Activated CD4-positive, alpha-beta T cell treated with anti-CD3 and anti-CD28 coated beads, Interleukin-2, amount 10 ng/mL, durations not matched to agents 7 days and 5 days (primary cell): ENCODE measurements at regions not wholly inside any gene's neighbourhood (a gene's known extent, or its start where the extent isn't known, plus 50 kb on each side); places are given as distances from the start of the nearest gene placed in this dataset.
A peak's percentile ranks its signal among the peaks of the same experiment; 100 is the strongest.

ENCODE experiments used
- CTCF ChIA-PET: fragments of 350-600 bp; sonication (Branson Sonifier 250); formaldehyde crosslinking; loops from one replicate; lab custom pipeline; 2021; ENCODE audit warnings: antibody characterized with exemption; lab: Charles Lee
- POLR2A ChIA-PET: fragments of 350-600 bp; sonication (Branson Sonifier 250); formaldehyde crosslinking; loops from one replicate; lab custom pipeline; 2021; ENCODE audit warnings: antibody characterized with exemption; lab: Charles Lee
- DNase-seq: peaks from one replicate; pipeline ENCODE4 v3.0.0-alpha.2; 2020
- H3K27ac Mint-ChIP-seq: one replicate; pipeline ENCODE4 v1.8.0; 2021; ENCODE audit warnings: mild to moderate bottlenecking, moderate library complexity, mixed read lengths
- H3K27me3 Mint-ChIP-seq: one replicate; pipeline ENCODE4 v1.8.0; 2021; ENCODE audit warnings: mixed read lengths
- H3K36me3 Mint-ChIP-seq: one replicate; pipeline ENCODE4 v1.8.0; 2021; ENCODE audit warnings: low read depth, mixed read lengths
- H3K4me1 Mint-ChIP-seq: one replicate; pipeline ENCODE4 v1.8.0; 2021; ENCODE audit warnings: mixed read lengths
- H3K4me3 Mint-ChIP-seq: one replicate; pipeline ENCODE4 v1.8.0; 2021; ENCODE audit warnings: mild to moderate bottlenecking, moderate library complexity, mixed read lengths
- H3K9me3 Mint-ChIP-seq: one replicate; pipeline ENCODE4 v1.8.0; 2021; ENCODE audit warnings: mixed read lengths

- ChIA-PET POLR2A (no interaction called here), CTCF (no interaction called here)
- Mint-ChIP-seq H3K4me1 (peaks cover 19% of the 10 kb centered on the region), H3K4me3 (no peak overlapping the region), H3K27me3 (no peaks in the 10 kb centered on the region), H3K36me3 (no peaks in the 10 kb centered on the region), H3K9me3 (peaks cover 2% of the 10 kb centered on the region), H3K27ac (no peak overlapping the region)
- no peak for DNase-seq
Observed at GRCh38 chr6:14313248-14313647, 195.7 kb downstream of the CD83 start.

GRCh38 chr6:14315353-14315752 lies 197.8 kb downstream of the CD83 start:
- ChIA-PET POLR2A (no interaction called here), CTCF (interaction anchor here (0.6 to 1.2 kb wide), 4 partner anchors 8 to 324 kb away, joined by 3 to 5 read pairs (median 4); no protein-coding TSS in a partner anchor)
- no peak overlapping the region for H3K27ac Mint-ChIP-seq
- H3K27me3 Mint-ChIP-seq = no peaks in the 10 kb centered on the region
- peaks cover 2% of the 10 kb centered on the region for H3K9me3 Mint-ChIP-seq
- H3K4me1 Mint-ChIP-seq = peaks cover 19% of the 10 kb centered on the region
- no peaks in the 10 kb centered on the region for H3K36me3 Mint-ChIP-seq
- H3K4me3 Mint-ChIP-seq = no peak overlapping the region
- no peak for DNase-seq

DNA sequence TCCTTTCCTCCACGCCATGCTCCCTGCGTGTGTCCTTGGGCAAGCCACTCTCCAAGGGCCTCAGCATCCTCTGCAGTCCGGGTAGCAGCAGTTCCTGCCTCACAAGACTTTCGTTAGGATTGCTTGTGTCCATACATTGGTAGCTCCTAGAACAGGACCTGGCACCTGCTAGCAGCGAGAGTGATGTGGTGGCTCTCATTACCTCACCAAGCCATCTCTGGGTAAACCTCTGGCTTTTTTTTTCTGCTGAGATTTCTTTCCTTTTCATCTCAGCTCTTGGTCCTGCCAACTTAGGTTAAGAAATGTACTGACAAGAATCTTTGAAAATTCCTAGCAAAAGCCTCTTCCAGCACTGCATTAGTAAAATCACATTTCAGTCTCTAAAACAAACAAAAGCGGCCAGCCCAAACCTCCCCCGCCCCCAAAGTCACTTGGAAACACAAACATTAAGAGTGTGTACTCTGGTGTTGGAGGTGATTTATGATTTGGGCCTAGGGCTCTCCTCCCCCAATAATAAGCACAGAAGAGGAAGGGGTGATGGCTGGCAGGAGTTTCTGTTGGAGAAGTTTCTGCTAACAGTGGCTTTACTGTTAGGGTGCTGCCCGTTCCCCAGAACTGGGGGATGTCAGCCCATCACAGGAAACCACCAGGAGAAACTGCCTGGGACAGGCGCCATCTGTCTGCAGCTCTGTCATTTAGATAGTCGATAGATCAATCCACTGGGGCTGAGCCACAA lies 199.2 kb downstream of the CD83 start:
- no peaks in the 10 kb centered on the region for H3K9me3 Mint-ChIP-seq
- no peaks in the 10 kb centered on the region for H3K36me3 Mint-ChIP-seq
- H3K4me1 Mint-ChIP-seq = peaks cover 19% of the 10 kb centered on the region
- DNase-seq = peak; percentile 12
- H3K27ac Mint-ChIP-seq = no peak overlapping the region
- ChIA-PET POLR2A (no interaction called here), CTCF (interaction anchor here (0.5 to 0.6 kb wide), 3 partner anchors 12 to 866 kb away, joined by 3 to 5 read pairs (median 4); no protein-coding TSS in a partner anchor)
- no peak overlapping the region for H3K4me3 Mint-ChIP-seq
- H3K27me3 Mint-ChIP-seq = no peaks in the 10 kb centered on the region

DNA sequence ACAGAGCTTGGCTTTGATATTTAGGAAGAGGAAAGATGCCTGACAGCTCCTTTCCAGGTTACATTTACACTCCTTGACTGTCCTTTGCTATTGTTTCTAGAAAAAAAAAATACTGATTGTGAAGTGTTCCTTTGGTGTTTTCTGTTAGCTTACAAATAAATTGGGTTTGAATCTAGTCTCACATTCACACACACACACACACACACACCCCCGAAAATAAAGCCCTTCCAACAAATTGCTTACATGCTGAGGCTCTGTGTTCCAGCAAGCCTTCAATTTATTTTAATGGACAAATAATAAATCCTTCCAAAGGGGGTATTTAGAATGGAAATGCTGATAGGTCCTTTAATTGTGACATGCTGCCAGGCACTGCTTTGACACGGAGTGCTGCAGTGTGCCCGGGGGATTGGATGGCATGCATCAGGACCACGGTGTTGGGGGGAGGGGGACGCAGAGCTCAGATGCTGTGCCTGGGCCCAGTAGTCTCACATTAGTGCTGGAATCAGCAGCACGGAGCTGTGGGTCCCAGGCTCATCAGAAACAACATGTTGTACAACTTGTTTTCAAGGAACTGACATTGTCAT lies 199.9 kb downstream of the CD83 start:
- H3K9me3 Mint-ChIP-seq = no peaks in the 10 kb centered on the region
- CTCF ChIA-PET = interaction anchor here (0.5 to 0.6 kb wide), 3 partner anchors 11 to 865 kb away, joined by 3 to 5 read pairs (median 4); no protein-coding TSS in a partner anchor
- H3K4me1 Mint-ChIP-seq = peaks cover 19% of the 10 kb centered on the region
- DNase-seq = no peak
- H3K36me3 Mint-ChIP-seq = no peaks in the 10 kb centered on the region
- POLR2A ChIA-PET = no interaction called here
- no peaks in the 10 kb centered on the region for H3K27me3 Mint-ChIP-seq
- no peak overlapping the region for H3K27ac Mint-ChIP-seq
- H3K4me3 Mint-ChIP-seq = no peak overlapping the region

- peaks cover 2% of the 10 kb centered on the region for H3K9me3 Mint-ChIP-seq
- peaks cover 27% of the 10 kb centered on the region for H3K4me1 Mint-ChIP-seq
- no peak overlapping the region for H3K4me3 Mint-ChIP-seq
- ChIA-PET CTCF (interaction anchor here (1.2 to 1.7 kb wide), 2 partner anchors 10 to 391 kb away, joined by 4 read pairs; no protein-coding TSS in a partner anchor), POLR2A (no interaction called here)
- no peak for DNase-seq
- H3K27ac Mint-ChIP-seq = no peak overlapping the region
- H3K27me3 Mint-ChIP-seq = no peaks in the 10 kb centered on the region
- no peaks in the 10 kb centered on the region for H3K36me3 Mint-ChIP-seq
Observed at GRCh38 chr6:14320332-14320731, 202.8 kb downstream of the CD83 start.

DNA sequence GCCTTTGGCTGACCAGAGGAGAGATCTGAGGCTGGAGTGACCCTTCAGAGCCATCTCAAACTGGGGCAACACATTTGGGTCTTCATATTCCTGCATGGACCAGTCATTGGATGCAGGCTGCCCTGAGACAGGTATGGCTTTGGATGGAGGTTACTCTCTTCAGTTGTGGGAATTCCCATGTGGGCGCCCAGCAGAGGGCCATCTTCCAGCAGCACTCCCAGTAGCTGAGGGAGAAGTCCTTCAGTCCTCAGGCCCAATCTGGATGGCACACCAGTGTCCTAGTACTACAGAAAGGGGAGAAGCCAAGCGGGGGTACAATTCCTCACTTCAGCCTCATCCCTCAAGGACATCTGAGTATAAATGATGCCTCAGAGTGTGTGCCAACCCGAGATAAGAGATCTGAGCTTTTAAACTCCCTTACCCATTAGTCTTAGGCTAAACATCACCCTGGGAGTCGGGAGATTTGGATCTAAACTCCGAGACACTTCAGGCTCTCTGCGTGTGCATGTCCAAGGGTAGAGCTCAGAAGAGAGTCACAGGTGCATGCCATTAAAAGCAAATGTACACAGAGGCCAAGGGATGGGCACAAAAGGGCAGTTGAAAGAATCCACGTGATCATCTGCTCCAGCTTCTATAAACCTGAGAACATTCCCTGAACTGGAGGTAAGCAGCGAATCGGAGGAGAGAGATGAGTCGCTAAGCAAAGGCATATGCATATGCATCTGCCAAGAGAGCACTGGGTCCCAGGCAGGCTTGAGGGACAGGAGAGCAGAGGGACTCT lies 204.6 kb downstream of the CD83 start:
- CTCF ChIA-PET = interaction anchor here (0.6 kb wide), 1 partner anchor 151 kb away, joined by 3 read pairs; no protein-coding TSS in a partner anchor
- H3K4me3 Mint-ChIP-seq = no peak overlapping the region
- POLR2A ChIA-PET = interaction anchor here (0.6 kb wide), 1 partner anchor 15 kb away, joined by 3 read pairs; no protein-coding TSS in a partner anchor
- H3K9me3 Mint-ChIP-seq = peaks cover 2% of the 10 kb centered on the region
- H3K4me1 Mint-ChIP-seq = peaks cover 14% of the 10 kb centered on the region
- no peak overlapping the region for H3K27ac Mint-ChIP-seq
- no peaks in the 10 kb centered on the region for H3K36me3 Mint-ChIP-seq
- no peak for DNase-seq
- no peaks in the 10 kb centered on the region for H3K27me3 Mint-ChIP-seq

GRCh38 chr6:14322841-14323240 lies 205.3 kb downstream of the CD83 start:
- peaks cover 10% of the 10 kb centered on the region for H3K4me1 Mint-ChIP-seq
- H3K27ac Mint-ChIP-seq = no peak overlapping the region
- H3K9me3 Mint-ChIP-seq = peaks cover 2% of the 10 kb centered on the region
- H3K27me3 Mint-ChIP-seq = no peaks in the 10 kb centered on the region
- no peak for DNase-seq
- H3K4me3 Mint-ChIP-seq = no peak overlapping the region
- H3K36me3 Mint-ChIP-seq = no peaks in the 10 kb centered on the region
- ChIA-PET POLR2A (no interaction called here), CTCF (interaction anchor here (1.4 kb wide), 1 partner anchor 8 kb away, joined by 5 read pairs; no protein-coding TSS in a partner anchor)

- POLR2A ChIA-PET = no interaction called here
Observed at GRCh38 chr6:14326774-14327173, 209.2 kb downstream of the CD83 start.

DNA sequence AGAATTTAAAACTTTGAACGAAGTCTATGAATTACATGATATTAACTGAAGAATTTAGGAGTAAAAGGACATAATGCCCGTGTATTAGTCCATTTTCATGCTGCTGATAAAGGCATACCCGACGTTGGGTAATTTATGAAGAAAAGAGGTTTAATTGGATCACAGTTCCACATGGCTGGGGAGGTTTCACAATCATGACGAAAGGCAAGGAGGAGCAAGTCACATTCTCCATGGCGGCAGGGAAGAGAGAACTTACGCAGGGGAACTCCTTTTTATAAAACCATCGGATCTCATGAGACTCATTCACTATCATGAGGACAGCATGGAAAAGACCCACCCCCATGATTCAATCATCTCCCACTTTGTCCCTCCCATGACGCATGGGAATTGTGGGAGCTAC lies 210.6 kb downstream of the CD83 start:
- ChIA-PET POLR2A (no interaction called here), CTCF (interaction anchor here (1.0 kb wide), 1 partner anchor 11 kb away, joined by 3 read pairs; no protein-coding TSS in a partner anchor)
- Mint-ChIP-seq H3K4me1 (peaks cover 9% of the 10 kb centered on the region), H3K36me3 (no peaks in the 10 kb centered on the region), H3K4me3 (no peak overlapping the region), H3K9me3 (peaks cover 2% of the 10 kb centered on the region), H3K27ac (no peak overlapping the region), H3K27me3 (no peaks in the 10 kb centered on the region)
- no peak for DNase-seq

More at GRCh38 chr6:14326774-14327173, 209.2 kb downstream of the CD83 start:
- Mint-ChIP-seq H3K4me3 (no peak overlapping the region), H3K27ac (no peak overlapping the region), H3K9me3 (peaks cover 2% of the 10 kb centered on the region), H3K4me1 (peaks cover 10% of the 10 kb centered on the region), H3K36me3 (no peaks in the 10 kb centered on the region), H3K27me3 (no peaks in the 10 kb centered on the region)
- no peak for DNase-seq
- CTCF ChIA-PET = no interaction called here

DNA sequence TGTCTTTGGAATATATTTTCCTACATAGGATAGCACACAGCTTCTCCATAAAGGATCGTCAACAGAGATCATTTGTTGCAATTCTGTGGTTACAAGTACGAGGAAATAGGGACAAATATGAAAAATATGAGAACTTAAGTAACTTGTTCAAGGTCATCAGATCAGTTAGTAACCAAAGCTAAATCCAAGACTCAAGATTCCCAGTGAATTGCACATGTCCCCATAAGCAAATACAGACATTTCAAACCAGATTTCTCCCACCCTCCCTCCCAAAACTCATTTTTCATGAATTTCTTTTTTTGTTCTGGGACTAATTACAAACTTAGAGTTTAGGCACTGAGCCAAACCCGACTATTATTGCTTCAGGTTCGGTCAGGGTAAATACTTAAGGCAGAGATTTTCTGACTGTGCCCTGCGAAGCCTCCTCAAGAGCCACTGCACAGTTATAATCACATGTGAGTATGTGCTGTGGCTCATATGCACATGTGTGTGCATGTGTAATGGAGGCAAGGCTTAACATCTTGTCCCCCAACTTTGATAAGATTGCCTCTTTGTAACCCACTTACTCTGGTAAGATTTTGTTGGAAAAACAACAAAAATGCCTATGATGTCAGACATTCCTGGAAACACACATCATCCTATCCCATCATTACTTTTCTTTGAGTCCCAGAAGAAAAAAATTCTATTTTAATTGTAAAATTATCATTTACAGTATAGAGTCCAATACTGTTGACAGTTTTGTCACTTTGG lies 216.2 kb downstream of the CD83 start:
- Mint-ChIP-seq H3K27me3 (no peaks in the 10 kb centered on the region), H3K4me1 (no peaks in the 10 kb centered on the region), H3K36me3 (peaks cover 6% of the 10 kb centered on the region), H3K9me3 (peaks cover 4% of the 10 kb centered on the region), H3K4me3 (no peak overlapping the region), H3K27ac (no peak overlapping the region)
- no peak for DNase-seq
- ChIA-PET POLR2A (no interaction called here), CTCF (no interaction called here)

GRCh38 chr6:14335071-14335470 lies 217.5 kb downstream of the CD83 start:
- H3K36me3 Mint-ChIP-seq = peaks cover 6% of the 10 kb centered on the region

DNA sequence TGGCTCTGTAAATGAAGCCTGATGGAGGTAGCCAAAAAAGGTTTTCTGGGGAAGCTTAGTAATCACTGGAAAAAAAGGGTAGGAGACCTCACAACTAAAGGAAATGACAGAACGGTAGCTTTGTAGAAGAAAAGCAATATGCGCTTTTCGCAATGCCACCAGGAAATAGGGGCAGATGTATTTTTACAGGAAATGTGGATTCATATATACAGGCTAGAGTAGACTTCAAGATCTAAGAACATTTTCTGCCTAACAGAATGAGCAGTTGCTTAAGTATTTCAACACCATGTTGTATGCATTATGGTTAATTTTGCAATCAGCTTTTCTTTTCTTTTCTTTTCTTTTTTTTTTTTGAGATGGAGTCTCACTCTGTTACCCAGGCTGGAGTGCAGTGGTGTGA lies 219.6 kb downstream of the CD83 start:
- POLR2A ChIA-PET = no interaction called here
- DNase-seq = no peak
- H3K9me3 Mint-ChIP-seq = peaks cover 4% of the 10 kb centered on the region
- no peaks in the 10 kb centered on the region for H3K27me3 Mint-ChIP-seq
- H3K36me3 Mint-ChIP-seq = peaks cover 6% of the 10 kb centered on the region
- H3K27ac Mint-ChIP-seq = no peak overlapping the region
- CTCF ChIA-PET = interaction anchor here (1.1 to 1.3 kb wide), 2 partner anchors 9 to 12 kb away, joined by 3 to 4 read pairs; no protein-coding TSS in a partner anchor
- H3K4me1 Mint-ChIP-seq = no peaks in the 10 kb centered on the region
- no peak overlapping the region for H3K4me3 Mint-ChIP-seq

More at GRCh38 chr6:14335071-14335470, 217.5 kb downstream of the CD83 start:
- DNase-seq = no peak
- ChIA-PET CTCF (interaction anchor here (0.8 kb wide), 1 partner anchor 44 kb away, joined by 3 read pairs; no protein-coding TSS in a partner anchor), POLR2A (no interaction called here)
- Mint-ChIP-seq H3K9me3 (peaks cover 4% of the 10 kb centered on the region), H3K27me3 (no peaks in the 10 kb centered on the region), H3K4me1 (no peaks in the 10 kb centered on the region), H3K27ac (no peak overlapping the region), H3K4me3 (no peak overlapping the region)
